ENCODE measurements at regions not wholly inside any gene's neighbourhood (a gene's known extent, or its start where the extent isn't known, plus 50 kb on each side); places are given as distances from the start of the nearest gene placed in this dataset.

GRCh38 chr4:45121426-45121975 lies 395.1 kb upstream of the GNPDA2 start:
- Mint-ChIP-seq H3K4me1 (no peaks in the 10 kb centered on the region), H3K36me3 (ENCODE audit: low read depth) (no peaks in the 10 kb centered on the region), H3K27me3 (no peaks in the 10 kb centered on the region), H3K4me3 (no peak overlapping the region), H3K27ac (no peak overlapping the region), H3K9me3 (no peaks in the 10 kb centered on the region)
- intact Hi-C loops (cut with micrococcal nuclease) = no loop called here
- no peak for TF ChIP-seq CTCF (IDR thresholded peaks at IDR 0.05)
- ChIA-PET CTCF (no interaction called here), POLR2A (no interaction called here)
- DNase-seq (no peak), ATAC-seq (ENCODE audit: low read depth) (no peak)

GRCh38 chr4:45120163-45120562 lies 393.8 kb upstream of the GNPDA2 start:
- intact Hi-C loops (cut with micrococcal nuclease) = no loop called here
- Mint-ChIP-seq H3K4me3 (no peak overlapping the region), H3K4me1 (no peaks in the 10 kb centered on the region), H3K27me3 (no peaks in the 10 kb centered on the region), H3K27ac (no peak overlapping the region), H3K36me3 (ENCODE audit: low read depth) (no peaks in the 10 kb centered on the region), H3K9me3 (no peaks in the 10 kb centered on the region)
- DNase-seq (no peak), ATAC-seq (ENCODE audit: low read depth) (no peak)
- CTCF ChIA-PET = no interaction called here
- POLR2A ChIA-PET = no interaction called here
- TF ChIP-seq CTCF (IDR thresholded peaks at IDR 0.05) = no peak

GRCh38 chr4:45119376-45119775 lies 393.0 kb upstream of the GNPDA2 start:
- intact Hi-C loops (cut with micrococcal nuclease) = no loop called here
- DNase-seq = no peak
- no peak for ATAC-seq (ENCODE audit: low read depth)
- POLR2A ChIA-PET = no interaction called here
- CTCF ChIA-PET = no interaction called here
- Mint-ChIP-seq H3K27ac (no peak overlapping the region), H3K4me1 (no peaks in the 10 kb centered on the region), H3K9me3 (no peaks in the 10 kb centered on the region), H3K4me3 (no peak overlapping the region), H3K27me3 (no peaks in the 10 kb centered on the region), H3K36me3 (ENCODE audit: low read depth) (no peaks in the 10 kb centered on the region)
- no peak for TF ChIP-seq CTCF (IDR thresholded peaks at IDR 0.05)

GRCh38 chr4:45102716-45103115 lies 376.4 kb upstream of the GNPDA2 start:
- H3K27me3 Mint-ChIP-seq = no peaks in the 10 kb centered on the region
- POLR2A ChIA-PET = no interaction called here
- no peaks in the 10 kb centered on the region for H3K4me1 Mint-ChIP-seq
- CTCF ChIA-PET = no interaction called here
- peaks cover 5% of the 10 kb centered on the region for H3K9me3 Mint-ChIP-seq
- no peak for TF ChIP-seq CTCF (IDR thresholded peaks at IDR 0.05)
- H3K27ac Mint-ChIP-seq = no peak overlapping the region
- no peak overlapping the region for H3K4me3 Mint-ChIP-seq
- no peaks in the 10 kb centered on the region for H3K36me3 Mint-ChIP-seq (ENCODE audit: low read depth)
- intact Hi-C loops (cut with micrococcal nuclease) = no loop called here
- DNase-seq (no peak), ATAC-seq (ENCODE audit: low read depth) (no peak)

- H3K9me3 Mint-ChIP-seq = peaks cover 2% of the 10 kb centered on the region
- TF ChIP-seq CTCF (IDR thresholded peaks at IDR 0.05) = no peak
- POLR2A ChIA-PET = no interaction called here
- DNase-seq = no peak
- H3K27ac Mint-ChIP-seq = no peak overlapping the region
- no peaks in the 10 kb centered on the region for H3K27me3 Mint-ChIP-seq
- H3K36me3 Mint-ChIP-seq (ENCODE audit: low read depth) = no peaks in the 10 kb centered on the region
- no peak overlapping the region for H3K4me3 Mint-ChIP-seq
- CTCF ChIA-PET = no interaction called here
- intact Hi-C loops (cut with micrococcal nuclease) = no loop called here
- no peaks in the 10 kb centered on the region for H3K4me1 Mint-ChIP-seq
- ATAC-seq (ENCODE audit: low read depth) = no peak
Observed at GRCh38 chr4:45100956-45101818, 374.8 kb upstream of the GNPDA2 start.
